ENCODE measurements at regions not wholly inside any gene's neighbourhood (a gene's known extent, or its start where the extent isn't known, plus 50 kb on each side); places are given as distances from the start of the nearest gene placed in this dataset.

DNA sequence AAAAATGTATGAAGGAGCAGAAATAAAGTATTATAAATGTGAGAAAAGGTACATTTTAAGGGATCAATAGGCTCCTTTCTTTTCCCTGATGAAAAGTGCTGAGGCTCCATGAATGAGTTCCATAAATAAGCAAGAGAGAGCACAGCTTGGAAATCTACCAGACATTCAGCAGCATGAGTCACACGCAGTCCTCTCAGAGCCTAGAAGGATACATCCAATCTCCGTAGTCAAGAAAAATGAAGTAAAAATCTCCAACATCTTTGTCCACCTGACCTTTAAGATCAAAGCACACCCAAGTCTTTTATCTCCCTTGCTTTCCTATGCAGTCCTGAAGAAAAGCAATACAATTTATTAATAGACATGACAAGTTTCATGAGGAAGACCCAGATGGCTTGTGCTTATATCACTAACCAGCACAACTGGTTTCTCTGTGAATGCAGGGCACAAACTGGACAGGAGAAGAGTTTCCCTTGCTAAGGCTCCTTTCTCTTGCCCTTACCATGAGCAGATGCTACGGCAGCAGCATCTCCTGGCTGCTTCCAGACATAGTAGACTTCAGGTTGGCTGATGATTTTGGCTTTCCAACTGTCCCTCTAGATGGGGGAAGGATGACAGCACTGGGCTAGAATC lies 730.8 kb downstream of the EFNB2 start:
- no peak for DNase-seq (ENCODE audit: low read depth)
- TF ChIP-seq, protein P1, sequence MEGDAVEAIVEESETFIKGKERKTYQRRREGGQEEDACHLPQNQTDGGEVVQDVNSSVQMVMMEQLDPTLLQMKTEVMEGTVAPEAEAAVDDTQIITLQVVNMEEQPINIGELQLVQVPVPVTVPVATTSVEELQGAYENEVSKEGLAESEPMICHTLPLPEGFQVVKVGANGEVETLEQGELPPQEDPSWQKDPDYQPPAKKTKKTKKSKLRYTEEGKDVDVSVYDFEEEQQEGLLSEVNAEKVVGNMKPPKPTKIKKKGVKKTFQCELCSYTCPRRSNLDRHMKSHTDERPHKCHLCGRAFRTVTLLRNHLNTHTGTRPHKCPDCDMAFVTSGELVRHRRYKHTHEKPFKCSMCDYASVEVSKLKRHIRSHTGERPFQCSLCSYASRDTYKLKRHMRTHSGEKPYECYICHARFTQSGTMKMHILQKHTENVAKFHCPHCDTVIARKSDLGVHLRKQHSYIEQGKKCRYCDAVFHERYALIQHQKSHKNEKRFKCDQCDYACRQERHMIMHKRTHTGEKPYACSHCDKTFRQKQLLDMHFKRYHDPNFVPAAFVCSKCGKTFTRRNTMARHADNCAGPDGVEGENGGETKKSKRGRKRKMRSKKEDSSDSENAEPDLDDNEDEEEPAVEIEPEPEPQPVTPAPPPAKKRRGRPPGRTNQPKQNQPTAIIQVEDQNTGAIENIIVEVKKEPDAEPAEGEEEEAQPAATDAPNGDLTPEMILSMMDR (conservative IDR thresholded peaks at IDR 0.05; ENCODE audit: low read depth, low read length) = no peak
- H3K4me3 ChIP-seq (ENCODE audit: low read length) = no peak overlapping the region

DNA sequence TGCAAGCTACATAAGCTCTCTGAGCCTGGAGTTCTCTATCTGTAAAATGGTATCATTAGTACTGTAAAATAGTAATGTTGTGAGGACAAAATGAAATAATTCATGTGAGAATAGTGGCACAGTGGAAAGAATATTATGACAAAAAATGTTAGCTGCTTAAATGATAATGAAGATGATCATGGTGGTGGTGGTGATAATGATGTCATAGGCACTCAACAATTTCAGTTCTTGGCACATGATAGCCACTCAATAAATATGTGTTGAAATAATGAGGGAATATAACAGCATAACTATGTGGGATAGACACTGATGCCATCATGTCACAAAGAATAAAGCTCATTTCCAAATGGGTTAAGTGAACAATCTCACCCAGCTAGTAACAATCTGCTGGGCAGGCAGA lies 736.3 kb downstream of the EFNB2 start:
- no peak for DNase-seq (ENCODE audit: low read depth)
- TF ChIP-seq, protein P1 (conservative IDR thresholded peaks at IDR 0.05; ENCODE audit: low read depth, low read length) = no peak
- H3K4me3 ChIP-seq (ENCODE audit: low read length) = no peak overlapping the region

DNA sequence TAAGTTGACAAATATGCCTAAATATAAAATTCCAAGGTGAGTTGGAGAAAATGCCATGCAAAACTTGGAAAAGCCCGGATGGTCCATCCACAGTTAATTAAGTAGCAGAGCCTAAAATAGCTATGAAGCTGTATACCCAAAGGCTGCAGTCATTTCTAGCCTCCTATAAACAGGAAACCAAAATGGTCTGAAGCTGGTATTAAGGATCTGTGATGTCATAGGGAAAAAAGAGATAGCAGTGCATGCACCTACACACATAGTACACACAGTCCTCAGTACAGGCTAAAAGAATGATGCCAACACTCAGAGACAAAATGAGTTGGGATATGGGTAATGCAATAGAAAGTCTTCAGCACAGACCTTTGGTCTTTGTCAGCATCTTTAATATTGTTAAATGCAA lies 736.9 kb downstream of the EFNB2 start:
- TF ChIP-seq, protein P1 (conservative IDR thresholded peaks at IDR 0.05; ENCODE audit: low read depth, low read length) = no peak
- no peak for DNase-seq (ENCODE audit: low read depth)
- no peak overlapping the region for H3K4me3 ChIP-seq (ENCODE audit: low read length)

DNA sequence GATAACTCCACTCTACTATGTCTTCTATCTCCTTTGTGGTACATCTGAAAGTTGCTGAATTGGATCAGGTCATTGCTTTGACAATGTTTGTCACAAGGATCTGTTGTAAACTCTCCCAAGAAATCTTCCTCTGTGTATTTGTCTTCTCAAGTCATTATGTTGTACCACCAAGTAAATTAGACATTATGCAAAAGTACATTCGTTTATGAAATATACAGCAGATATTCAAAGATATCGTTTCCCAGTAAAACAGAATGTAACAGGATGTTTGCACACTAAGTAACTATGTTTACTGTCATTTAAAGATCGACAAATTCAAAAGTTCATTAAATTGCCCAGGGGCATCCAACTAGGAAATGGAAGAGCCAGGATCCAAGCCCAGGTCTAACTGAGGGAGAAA lies 739.4 kb downstream of the EFNB2 start:
- H3K4me3 ChIP-seq (ENCODE audit: low read length) = no peak overlapping the region
- no peak for DNase-seq (ENCODE audit: low read depth)
- TF ChIP-seq, protein P1 (conservative IDR thresholded peaks at IDR 0.05; ENCODE audit: low read depth, low read length) = no peak

DNA sequence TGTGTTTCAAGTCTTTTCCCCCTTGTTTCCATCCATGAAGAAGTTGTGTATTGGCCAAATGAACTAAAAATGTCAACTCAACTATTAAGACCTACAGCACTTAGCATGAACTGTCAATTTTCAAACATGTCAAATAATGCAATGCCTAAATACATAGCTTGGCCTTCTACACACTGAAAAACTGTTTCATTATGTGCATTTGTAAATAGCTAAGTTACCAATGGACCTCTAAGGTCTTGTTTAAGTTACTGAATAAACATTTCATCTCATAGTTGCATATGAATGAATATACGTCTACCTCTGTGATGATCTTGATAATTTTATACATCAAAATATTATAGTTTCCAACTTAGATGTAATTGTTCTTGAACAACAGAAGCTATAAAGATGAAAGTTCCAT lies 744.5 kb downstream of the EFNB2 start:
- no peak overlapping the region for H3K4me3 ChIP-seq (ENCODE audit: low read length)
- no peak for DNase-seq (ENCODE audit: low read depth)
- TF ChIP-seq, protein P1 (conservative IDR thresholded peaks at IDR 0.05; ENCODE audit: low read depth, low read length) = no peak

DNA sequence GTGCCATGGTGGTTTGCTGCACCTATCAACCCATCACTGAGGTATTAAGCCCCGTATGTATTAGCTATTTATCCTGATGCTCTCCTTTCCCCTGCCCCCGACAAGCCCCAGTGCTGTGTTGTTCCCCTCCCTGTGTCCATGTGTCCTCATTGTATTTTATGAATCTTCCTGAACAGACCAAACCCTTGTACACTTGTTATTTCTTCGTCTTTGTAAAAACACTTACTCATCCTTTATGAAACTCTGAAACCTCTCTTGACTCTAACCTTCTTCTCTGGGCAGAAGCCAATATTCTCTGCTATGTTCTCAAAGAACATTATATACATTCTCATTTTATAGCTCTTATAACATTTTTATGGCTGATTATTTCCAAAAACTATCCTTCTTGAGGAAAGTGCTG lies 746.9 kb downstream of the EFNB2 start:
- no peak overlapping the region for H3K4me3 ChIP-seq (ENCODE audit: low read length)
- DNase-seq (ENCODE audit: low read depth) = no peak
- TF ChIP-seq, protein P1 (conservative IDR thresholded peaks at IDR 0.05; ENCODE audit: low read depth, low read length) = no peak

DNA sequence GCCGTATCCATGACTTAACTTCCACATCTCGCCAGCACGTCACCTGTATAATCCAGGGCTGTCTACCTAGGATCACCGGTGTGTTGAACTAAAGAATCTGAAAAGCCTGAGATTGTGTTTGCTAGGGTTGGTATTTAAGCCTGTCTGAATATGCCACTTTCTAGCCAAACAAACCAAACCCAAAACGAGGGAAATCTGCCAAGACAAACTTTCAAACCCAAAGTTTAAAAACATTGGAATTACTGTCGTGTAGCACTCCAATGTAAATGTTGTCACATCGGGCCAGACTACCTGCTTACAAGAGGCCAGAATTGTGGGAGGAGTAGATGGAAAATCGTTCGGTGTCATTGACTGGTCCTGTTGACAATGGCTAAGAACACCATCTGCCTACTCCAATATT lies 747.8 kb downstream of the EFNB2 start:
- DNase-seq (ENCODE audit: low read depth) = no peak
- TF ChIP-seq, protein P1 (conservative IDR thresholded peaks at IDR 0.05; ENCODE audit: low read depth, low read length) = no peak
- no peak overlapping the region for H3K4me3 ChIP-seq (ENCODE audit: low read length)

Data from retinal pigment epithelial cell (primary cell).